H1 (cell line): ENCODE measurements at regions not wholly inside any gene's neighbourhood (a gene's known extent, or its start where the extent isn't known, plus 50 kb on each side); places are given as distances from the start of the nearest gene placed in this dataset.

Source experiments
- CTCF ChIA-PET: fragments of 300-600 bp; sonication (Branson Sonifier 250); formaldehyde crosslinking; loops from one replicate; lab custom pipeline; 2021; ENCODE audit not compliant: partially characterized antibody; lab: Charles Lee
- POLR2A ChIA-PET: fragments of 300-600 bp; sonication (Branson Sonifier 250); formaldehyde crosslinking; loops from one replicate; lab custom pipeline; 2021; ENCODE audit warnings: inconsistent platforms; ENCODE audit not compliant: partially characterized antibody; lab: Charles Lee
- DNase-seq, 2 experiments: peaks; one replicate each; pipeline versions ENCODE4 v3.0.0 to v3.0.0-alpha.2; 2010 to 2022; ENCODE audit warnings: low spot score in 2 of 2, low read depth in 1 of 2, mixed read lengths in 1 of 2
- FAIRE-seq: peaks from 2 replicates; lab custom pipeline; 2011; peaks lifted over from hg19 to GRCh38; lab: Jason Lieb, UNC
- H2AFZ ChIP-seq: 2 replicates; pipeline ENCODE4 v1.8.1; 2012; ENCODE audit warnings: low read length, inconsistent platforms
- H2AK5ac ChIP-seq: 2 replicates; pipeline ENCODE4 v1.6.1; 2013; ENCODE audit warnings: low read depth, low read length
- H2BK120ac ChIP-seq: replicated peaks from 2 replicates; pipeline ENCODE3; 2013; ENCODE audit warnings: low read depth, low read length, inconsistent platforms
- H2BK12ac ChIP-seq: 2 replicates; pipeline ENCODE4 v1.6.1; 2013; ENCODE audit warnings: low read depth, low read length
- H2BK15ac ChIP-seq: 2 replicates; pipeline ENCODE4 v1.6.1; 2013; ENCODE audit warnings: low read length
- H2BK20ac ChIP-seq: 2 replicates; pipeline ENCODE4 v1.6.1; 2013; ENCODE audit warnings: low read length
- H2BK5ac ChIP-seq: 2 replicates; pipeline ENCODE4 v1.6.1; 2013; ENCODE audit warnings: low read depth, low read length
- H3K14ac ChIP-seq: 2 replicates; pipeline ENCODE4 v1.6.1; 2013; ENCODE audit warnings: inconsistent platforms; ENCODE audit not compliant: insufficient read length
- H3K18ac ChIP-seq: 2 replicates; pipeline ENCODE4 v1.6.1; 2013; ENCODE audit warnings: low read length; ENCODE audit errors: extremely low read depth
- H3K23ac ChIP-seq: 2 replicates; pipeline ENCODE4 v1.6.1; 2013; ENCODE audit warnings: inconsistent platforms; ENCODE audit not compliant: insufficient read length
- H3K23me2 ChIP-seq: 2 replicates; pipeline ENCODE4 v1.6.1; 2013; ENCODE audit warnings: low read depth, low read length
- H3K27ac ChIP-seq: 2 replicates; pipeline ENCODE4 v1.6.1; 2011; ENCODE audit warnings: low read depth, low read length, inconsistent platforms
- H3K27me3 ChIP-seq, 4 experiments: replicated peaks in 1 of 4; 1 replicate in 1 of 4; 2 replicates in 3 of 4; pipeline versions ENCODE4 v1.6.1 to v1.8.1; 2011 to 2013; ENCODE audit warnings: low read length in 3 of 4, mild to moderate bottlenecking in 3 of 4, inconsistent platforms in 2 of 4, mixed read lengths in 2 of 4, moderate library complexity in 1 of 4; ENCODE audit not compliant: control insufficient read depth in 3 of 4, insufficient read depth in 3 of 4; ENCODE audit errors: extremely low read depth in 1 of 4
- H3K36me3 ChIP-seq, 4 experiments: 2 replicates each; pipeline versions ENCODE4 v1.6.1 to v1.8.1; 2011 to 2013; ENCODE audit warnings: mild to moderate bottlenecking in 4 of 4, low read length in 3 of 4, moderate library complexity in 2 of 4, control low read depth in 1 of 4, inconsistent platforms in 1 of 4; ENCODE audit not compliant: insufficient read depth in 4 of 4, control insufficient read depth in 2 of 4
- H3K4ac ChIP-seq: replicated peaks from 2 replicates; pipeline ENCODE3; 2013; ENCODE audit warnings: low read length, low read depth, mixed read lengths, inconsistent platforms; ENCODE audit not compliant: insufficient read length
- H3K4me1 ChIP-seq, 4 experiments: replicated peaks in 1 of 4; 1 replicate in 1 of 4; 2 replicates in 3 of 4; pipeline versions ENCODE4 v1.6.1 to v1.8.1; 2011 to 2013; ENCODE audit warnings: low read length in 3 of 4, inconsistent platforms in 2 of 4, mixed read lengths in 1 of 4; ENCODE audit not compliant: insufficient read depth in 4 of 4, control insufficient read depth in 3 of 4
- H3K4me2 ChIP-seq, 2 experiments: 2 replicates each; pipeline versions ENCODE4 v1.6.1 to v1.8.1; 2011 to 2013; ENCODE audit warnings: low read depth in 2 of 2, low read length in 2 of 2, control low read depth in 1 of 2, inconsistent platforms in 1 of 2, mild to moderate bottlenecking in 1 of 2; ENCODE audit not compliant: insufficient read depth in 1 of 2
- H3K4me3 ChIP-seq, 4 experiments: fragments of 200-600, 300-600 bp in 1 of 4; sonication (generic), shearing (Covaris generic), sonication (Bioruptor Twin) in 1 of 4; 2 replicates each; pipeline versions ENCODE4 v1.5.1 to v1.8.1; 2011 to 2016; ENCODE audit warnings: low read length in 4 of 4, low read depth in 3 of 4, control low read depth in 2 of 4, inconsistent platforms in 2 of 4, mild to moderate bottlenecking in 2 of 4, mixed read lengths in 1 of 4, moderate library complexity in 1 of 4; ENCODE audit not compliant: insufficient read depth in 2 of 4; ENCODE audit errors: extremely low read depth in 1 of 4
- H3K56ac ChIP-seq: replicated peaks from 2 replicates; pipeline ENCODE3; 2013; ENCODE audit warnings: low read depth, mild to moderate bottlenecking, mixed read lengths, low read length, inconsistent platforms; ENCODE audit not compliant: insufficient read length
- H3K79me1 ChIP-seq: 2 replicates; pipeline ENCODE4 v1.6.1; 2013; ENCODE audit warnings: low read depth, low read length, control low read depth
- H3K79me2 ChIP-seq, 2 experiments: 2 replicates each; pipeline versions ENCODE4 v1.6.1 to v1.8.1; 2012 to 2013; ENCODE audit warnings: low read length in 2 of 2, mild to moderate bottlenecking in 2 of 2, inconsistent platforms in 1 of 2; ENCODE audit not compliant: insufficient read depth in 2 of 2, control insufficient read depth in 1 of 2
- H3K9ac ChIP-seq, 4 experiments: replicated peaks in 1 of 4; 1 replicate in 1 of 4; 2 replicates in 3 of 4; pipeline versions ENCODE4 v1.6.1 to v1.8.1; 2011 to 2013; ENCODE audit warnings: low read depth in 3 of 4, low read length in 3 of 4, control low read depth in 2 of 4, mild to moderate bottlenecking in 2 of 4, moderate library complexity in 2 of 4, inconsistent platforms in 1 of 4; ENCODE audit errors: extremely low read depth in 1 of 4
- H3K9me3 ChIP-seq, 2 experiments: 2 replicates each; pipeline versions ENCODE4 v1.6.1 to v1.8.1; 2012 to 2013; ENCODE audit warnings: mild to moderate bottlenecking in 2 of 2, moderate library complexity in 2 of 2, control low read depth in 1 of 2, inconsistent platforms in 1 of 2, low read depth in 1 of 2, low read length in 1 of 2, mixed read lengths in 1 of 2; ENCODE audit not compliant: insufficient read depth in 2 of 2
- H4K20me1 ChIP-seq, 2 experiments: replicated peaks in 1 of 2; 2 replicates each; pipeline versions ENCODE3 to v1.8.1; 2011 to 2013; ENCODE audit warnings: inconsistent platforms in 2 of 2, low read length in 2 of 2, mild to moderate bottlenecking in 1 of 2; ENCODE audit not compliant: insufficient read depth in 2 of 2, control insufficient read depth in 1 of 2
- H4K5ac ChIP-seq: 2 replicates; pipeline ENCODE4 v1.6.1; 2013; ENCODE audit warnings: low read length, low read depth, mixed read lengths, inconsistent platforms; ENCODE audit not compliant: insufficient read length
- H4K8ac ChIP-seq: 2 replicates; pipeline ENCODE4 v1.8.0; 2013; ENCODE audit warnings: mild to moderate bottlenecking, moderate library complexity, low read length, inconsistent platforms; ENCODE audit not compliant: insufficient read depth; ENCODE audit errors: extremely low read depth
- H4K91ac ChIP-seq: replicated peaks from 2 replicates; pipeline ENCODE3; 2013; ENCODE audit warnings: low read length, mixed read lengths, inconsistent platforms; ENCODE audit not compliant: insufficient read length
- ASH2L ChIP-seq: fragments of 200-600, 300-600 bp; sonication (generic); IDR thresholded peaks from one replicate; pipeline ENCODE4 v1.7.1; 2017; ENCODE audit warnings: low read length
- CHD2 ChIP-seq: IDR thresholded peaks from 2 replicates; pipeline ENCODE4 v1.6.1; 2012; ENCODE audit warnings: low read length, improper control_type of control experiment
- RAD21 ChIP-seq, 2 experiments: IDR thresholded peaks in 1 of 2; conservative IDR thresholded peaks in 1 of 2; 2 replicates each; pipeline ENCODE4 v1.6.1; 2011; ENCODE audit warnings: low read depth in 2 of 2, low read length in 2 of 2, improper control_type of control experiment in 1 of 2, inconsistent platforms in 1 of 2, mild to moderate bottlenecking in 1 of 2, moderate library complexity in 1 of 2
- WGBS, 2 experiments: shearing (Covaris generic) in 1 of 2; methylation state at CpG; one replicate each; pipeline versions ENCODE4 v1.1.6 to v1.1.7; 2013 to 2015; ENCODE audit warnings: low lambda C conversion rate in 2 of 2, mixed read lengths in 2 of 2, inconsistent platforms in 1 of 2, low coverage in 1 of 2, missing lambda C conversion rate in 1 of 2; ENCODE audit not compliant: insufficient replicate concordance in 2 of 2, insufficient coverage in 1 of 2, insufficient read length in 1 of 2; ENCODE audit errors: extremely low coverage in 1 of 2, missing lambda C conversion rate in 1 of 2; 5-methylcytosine and 5-hydroxymethylcytosine counted together
- TF ChIP-seq, protein P1 (sequence below), 3 experiments: IDR thresholded peaks; 1 replicate in 2 of 3; 2 replicates in 1 of 3; pipeline versions ENCODE4 v1.5.1 to v1.6.1; 2011; ENCODE audit warnings: low read length in 3 of 3, mild to moderate bottlenecking in 3 of 3, inconsistent platforms in 2 of 3, low read depth in 1 of 3, moderate library complexity in 1 of 3; ENCODE audit not compliant: insufficient read depth in 1 of 3; ENCODE audit errors: control extremely low read depth in 1 of 3

DNA sequence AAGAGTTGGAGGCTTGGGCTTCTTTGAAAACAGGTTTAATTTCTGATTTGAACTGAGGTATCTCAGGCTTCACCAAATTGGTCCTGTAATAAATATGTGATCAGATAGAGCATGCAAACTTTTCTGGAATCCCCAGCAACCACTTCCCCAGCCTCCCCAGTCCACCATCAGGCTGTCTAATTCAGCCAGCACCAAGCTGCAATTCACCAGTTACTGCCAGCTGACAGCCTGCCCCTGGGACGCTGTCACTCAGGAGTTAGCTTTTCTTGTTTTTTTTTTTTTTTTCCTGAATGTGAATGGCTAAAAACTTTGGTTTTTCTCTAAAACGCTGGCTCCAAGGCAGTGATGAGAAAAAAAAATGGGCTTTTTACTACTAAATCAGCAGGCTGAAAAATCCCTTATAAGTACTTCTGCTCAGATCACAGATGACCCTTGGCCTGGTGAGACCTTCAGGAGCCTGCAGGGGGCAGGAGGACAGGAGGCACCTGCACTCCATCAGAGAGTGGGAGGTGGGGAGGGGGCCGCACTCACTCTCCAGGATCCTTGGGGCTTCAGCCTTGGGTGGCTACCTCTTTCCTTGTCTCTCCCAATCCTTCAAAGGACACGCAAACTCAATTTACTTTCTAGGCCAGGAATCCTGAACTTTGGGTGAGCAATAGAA is 349.4 kb downstream of the GATA3 start:
- WGBS, 2 experiments = 72% methylated on average over 4 of the region's 4 CpGs; no CpG with 5 or more reads in 1 of the 2 experiments

More for the DNA sequence above, 349.4 kb downstream of the GATA3 start:
- no peak overlapping the region for H2BK12ac ChIP-seq
- no peak overlapping the region for H3K4me3 ChIP-seq
- H2BK120ac ChIP-seq = no peak overlapping the region
- TF ChIP-seq ASH2L = peak; percentile 44
- no peak for TF ChIP-seq CHD2
- TF ChIP-seq, protein P1, sequence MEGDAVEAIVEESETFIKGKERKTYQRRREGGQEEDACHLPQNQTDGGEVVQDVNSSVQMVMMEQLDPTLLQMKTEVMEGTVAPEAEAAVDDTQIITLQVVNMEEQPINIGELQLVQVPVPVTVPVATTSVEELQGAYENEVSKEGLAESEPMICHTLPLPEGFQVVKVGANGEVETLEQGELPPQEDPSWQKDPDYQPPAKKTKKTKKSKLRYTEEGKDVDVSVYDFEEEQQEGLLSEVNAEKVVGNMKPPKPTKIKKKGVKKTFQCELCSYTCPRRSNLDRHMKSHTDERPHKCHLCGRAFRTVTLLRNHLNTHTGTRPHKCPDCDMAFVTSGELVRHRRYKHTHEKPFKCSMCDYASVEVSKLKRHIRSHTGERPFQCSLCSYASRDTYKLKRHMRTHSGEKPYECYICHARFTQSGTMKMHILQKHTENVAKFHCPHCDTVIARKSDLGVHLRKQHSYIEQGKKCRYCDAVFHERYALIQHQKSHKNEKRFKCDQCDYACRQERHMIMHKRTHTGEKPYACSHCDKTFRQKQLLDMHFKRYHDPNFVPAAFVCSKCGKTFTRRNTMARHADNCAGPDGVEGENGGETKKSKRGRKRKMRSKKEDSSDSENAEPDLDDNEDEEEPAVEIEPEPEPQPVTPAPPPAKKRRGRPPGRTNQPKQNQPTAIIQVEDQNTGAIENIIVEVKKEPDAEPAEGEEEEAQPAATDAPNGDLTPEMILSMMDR (IDR thresholded peaks at IDR 0.05; ENCODE audit: control extremely low read depth in 1 of 3, insufficient read depth in 1 of 3, low read depth in 1 of 3, low read length in 3 of 3) = peak; percentile 44 to 67 (median 61); a peak in 3 of 4 replicates
- peak; percentile 41 to 56 for TF ChIP-seq RAD21 (IDR thresholded peaks at IDR 0.05 in 1 of 2, conservative IDR thresholded peaks at IDR 0.05 in 1 of 2; ENCODE audit: low read depth in 2 of 2, low read length in 2 of 2)
- H3K36me3 ChIP-seq = no peaks in the 10 kb centered on the region
- no peak overlapping the region for H3K18ac ChIP-seq
- no peak overlapping the region for H3K4ac ChIP-seq
- H3K14ac ChIP-seq = no peak overlapping the region
- H3K27me3 ChIP-seq = no peaks in the 10 kb centered on the region
- H2BK15ac ChIP-seq = no peak overlapping the region
- no peak overlapping the region for H3K27ac ChIP-seq
- no peaks in the 10 kb centered on the region for H4K20me1 ChIP-seq
- FAIRE-seq (peak; percentile 50), DNase-seq (peak in 1 of 2 experiments; percentile 55)
- no peak overlapping the region for H2BK5ac ChIP-seq
- H3K23ac ChIP-seq = no peak overlapping the region
- H3K4me1 ChIP-seq = peaks cover 0 to 5% (median 2%) of the 10 kb centered on the region in 4 experiments; a peak in 3 of 7 replicates
- no peak overlapping the region for H3K56ac ChIP-seq
- no peaks in the 10 kb centered on the region for H3K9me3 ChIP-seq
- H4K8ac ChIP-seq = no peak overlapping the region
- no peak overlapping the region for H2AK5ac ChIP-seq
- H2AFZ ChIP-seq = no peak overlapping the region
- no peak overlapping the region for H4K5ac ChIP-seq
- no peaks in the 10 kb centered on the region for H3K79me2 ChIP-seq
- H3K9ac ChIP-seq = no peak overlapping the region
- no peaks in the 10 kb centered on the region for H3K79me1 ChIP-seq
- H4K91ac ChIP-seq = no peak overlapping the region
- no peak overlapping the region for H2BK20ac ChIP-seq
- ChIA-PET POLR2A (no interaction called here), CTCF (interaction anchor here (0.7 to 2.7 kb wide), 12 partner anchors 9 to 1000 kb away, joined by 3 to 9 read pairs (median 4); no protein-coding TSS in a partner anchor)
- no peaks in the 10 kb centered on the region for H3K23me2 ChIP-seq
- no peak overlapping the region for H3K4me2 ChIP-seq
